Thyroid gland (tissue), 4 donors: ENCODE measurements at regions not wholly inside any gene's neighbourhood (a gene's known extent, or its start where the extent isn't known, plus 50 kb on each side); places are given as distances from the start of the nearest gene placed in this dataset.

Experiments used
- CTCF ChIP-seq, 6 experiments: fragments of 200-600 bp in 3 of 6; fragments of 450-650 bp in 3 of 6; sonication (generic) in 3 of 6; IDR thresholded peaks; one replicate each; pipeline ENCODE4 v1.5.1; 2016 to 2019; ENCODE audit warnings: antibody characterized with exemption in 6 of 6, mild to moderate bottlenecking in 2 of 6, inconsistent platforms in 1 of 6, moderate library complexity in 1 of 6
- POLR2A ChIP-seq, 2 donors: fragments of 450-650 bp; IDR thresholded peaks; one replicate each; pipeline ENCODE4 v1.6.1; 2017; ENCODE audit warnings: antibody characterized with exemption in 2 of 2, mild to moderate bottlenecking in 2 of 2, moderate library complexity in 1 of 2

GRCh38 chr12:63232896-63233295 is 81.9 kb upstream of the AVPR1A start:
- no peak for TF ChIP-seq CTCF (IDR thresholded peaks at IDR 0.05)
- TF ChIP-seq POLR2A (IDR thresholded peaks at IDR 0.05): no peak
